ENCODE measurements at regions not wholly inside any gene's neighbourhood (a gene's known extent, or its start where the extent isn't known, plus 50 kb on each side); places are given as distances from the start of the nearest gene placed in this dataset.
"Not testable (repeated sequence)": the region's sequence is repeated elsewhere in the genome, so short reads cannot be mapped to it uniquely, and the experiment has no call there.

DNA sequence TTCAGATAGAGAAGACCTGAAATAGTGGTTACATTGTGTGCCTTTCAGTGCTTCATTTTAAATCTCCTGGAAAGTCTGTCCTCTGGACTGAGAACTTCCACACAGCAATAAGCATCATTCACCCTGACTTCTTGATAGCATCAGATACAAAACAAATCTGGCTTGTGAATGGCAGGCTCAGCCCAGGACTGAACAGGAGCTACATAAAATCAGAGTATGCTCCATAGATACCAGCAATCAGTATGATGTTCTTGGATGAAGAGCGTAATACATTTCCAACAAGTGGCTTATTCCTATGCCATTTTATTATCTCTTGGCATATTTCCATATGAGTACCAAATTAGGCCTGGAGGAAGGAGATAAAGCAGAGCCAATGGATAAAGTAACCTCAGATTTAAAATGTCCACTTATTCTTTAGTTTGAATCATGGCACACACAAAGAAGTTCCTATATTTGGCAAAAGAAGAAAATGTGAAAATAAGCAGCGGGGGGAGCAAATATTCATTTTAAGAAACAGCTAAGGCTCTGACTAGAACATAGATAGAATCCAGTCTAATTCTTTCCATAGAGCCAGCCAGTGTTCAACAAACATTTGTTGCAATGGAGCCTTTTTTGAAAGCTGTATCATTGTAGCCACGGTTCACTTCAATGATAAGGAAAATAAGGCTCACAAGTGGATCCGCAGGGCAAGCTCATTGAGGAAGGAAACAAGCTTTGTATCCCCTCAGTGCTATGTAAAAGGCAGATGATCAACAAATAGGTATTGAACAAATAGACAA is 230.8 kb upstream of the CHAC2 start:
- no peak for DNase-seq

DNA sequence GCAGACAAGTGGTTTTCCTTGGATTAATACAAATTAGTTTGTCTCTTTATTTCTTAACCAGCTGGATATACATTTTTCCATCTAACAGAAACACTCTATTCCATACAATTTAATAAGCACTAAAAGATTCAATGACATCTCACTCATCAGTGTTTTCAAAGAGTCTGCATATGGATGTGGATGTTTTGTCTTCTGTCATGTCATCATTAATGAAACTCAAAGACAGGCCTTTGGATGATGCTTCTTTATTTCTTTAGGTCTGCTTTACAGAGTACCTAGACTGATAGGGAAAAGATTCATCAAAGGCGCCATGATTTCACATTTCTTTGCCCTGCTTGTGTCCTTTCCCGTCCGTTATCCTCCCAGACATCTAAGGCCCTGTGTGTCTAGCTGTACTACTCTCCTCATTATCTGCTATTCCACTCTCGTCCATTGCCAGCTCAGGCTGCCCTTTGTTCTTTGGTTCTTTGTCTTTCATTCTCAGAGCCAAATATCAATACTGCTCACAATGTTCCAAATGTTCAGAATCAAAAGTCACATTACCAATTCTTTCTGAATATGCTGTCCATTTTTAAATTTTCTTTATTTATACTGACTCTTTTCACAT is 232.3 kb upstream of the CHAC2 start:
- no peak for DNase-seq

DNA sequence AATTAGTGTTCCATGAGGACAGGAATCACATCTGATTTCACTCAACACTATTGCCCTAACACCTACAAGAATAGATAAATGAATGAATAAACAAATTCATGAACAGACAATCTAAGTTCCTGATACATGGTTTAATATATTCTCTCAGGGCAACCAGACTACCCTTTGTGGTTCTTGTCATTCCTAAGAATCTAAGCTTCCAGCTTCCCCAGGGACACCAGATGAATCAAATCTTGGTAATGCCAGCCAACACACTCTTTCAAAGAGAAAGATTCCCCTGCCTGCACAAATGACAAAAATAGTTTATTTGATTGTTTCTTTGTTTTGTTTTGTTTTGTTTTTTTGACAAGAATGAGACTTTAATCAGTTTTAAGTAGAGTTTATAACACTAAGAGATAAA is 237.5 kb upstream of the CHAC2 start:
- DNase-seq: no peak

DNA sequence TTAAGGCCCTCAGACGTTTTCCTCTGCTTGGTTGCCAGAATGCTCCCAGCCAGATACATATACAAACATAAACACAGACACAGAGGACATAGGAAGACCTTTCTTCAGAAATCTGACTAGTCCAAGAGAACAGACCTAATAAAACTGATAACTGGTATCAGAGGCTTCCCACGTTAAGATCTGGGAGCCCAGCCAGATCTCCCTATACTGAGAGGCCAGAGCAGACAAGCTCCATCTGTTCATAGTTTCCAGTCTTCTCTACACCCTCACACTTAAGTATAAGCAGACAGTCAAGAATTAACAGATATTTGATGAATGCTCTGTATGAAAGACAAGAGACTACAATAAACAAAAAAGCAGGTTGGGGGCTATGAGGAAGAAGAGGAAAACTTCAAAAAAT is 240.5 kb upstream of the CHAC2 start:
- no peak for DNase-seq

DNA sequence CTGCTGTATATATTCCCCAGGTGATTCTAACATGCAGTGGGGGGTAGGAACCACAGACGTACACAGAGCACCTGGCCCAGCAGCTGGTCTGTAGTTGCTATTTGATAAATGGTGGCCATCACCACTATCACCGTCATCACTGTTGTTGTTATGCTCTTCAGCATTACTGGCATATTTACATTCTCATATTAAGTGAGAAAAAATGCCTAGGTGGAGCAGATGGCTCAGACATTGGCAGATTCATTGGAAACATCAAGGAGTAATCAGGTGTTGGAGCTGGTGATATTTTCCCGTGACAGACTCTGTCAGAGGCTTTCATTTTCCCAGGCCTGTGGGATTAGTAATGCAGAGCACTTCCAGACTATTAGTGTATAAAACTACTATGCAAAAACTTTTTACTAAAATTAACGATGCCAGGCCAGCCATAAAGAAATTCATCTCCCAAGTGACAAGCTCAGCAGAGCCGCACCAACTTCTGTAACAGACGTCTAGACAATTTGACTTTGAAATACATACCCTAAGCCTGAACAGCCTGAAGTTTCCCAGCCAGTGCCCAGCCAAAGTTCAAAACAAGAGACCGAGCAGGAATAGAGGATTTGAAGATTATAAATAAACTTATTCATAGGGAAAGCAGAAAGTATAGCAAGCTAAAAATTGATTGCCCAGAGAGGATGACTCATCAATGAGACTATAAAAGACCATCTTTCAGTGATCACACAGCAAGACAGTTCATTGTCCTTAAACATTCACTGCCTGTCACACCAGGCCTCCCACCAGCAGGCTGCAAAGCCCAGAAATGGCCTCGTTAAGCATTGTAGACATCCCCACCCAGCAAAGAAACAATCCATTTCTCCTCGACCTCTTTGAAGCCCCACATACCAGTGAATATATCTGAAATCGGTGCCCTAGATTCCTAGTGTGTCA is 247.4 kb upstream of the CHAC2 start:
- no peak for DNase-seq

DNA sequence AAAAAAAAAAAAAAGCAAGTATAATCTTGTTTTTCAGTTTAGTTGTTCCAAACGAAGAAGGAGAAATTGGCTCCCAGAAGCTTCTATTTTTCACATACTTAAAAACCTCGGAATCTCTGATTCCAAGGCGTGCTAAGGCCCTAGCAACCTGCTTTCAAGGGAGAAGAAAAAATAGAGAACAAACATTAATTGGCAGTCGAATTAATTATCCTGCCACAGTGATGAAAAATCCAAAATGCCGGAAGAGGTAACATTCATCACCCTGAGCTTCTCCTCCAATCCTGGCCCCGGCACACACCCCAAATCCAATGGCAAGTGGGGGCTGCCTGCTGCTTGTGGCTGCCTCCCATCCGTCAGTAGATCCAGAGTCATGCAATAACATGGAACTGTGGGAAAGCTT is 250.2 kb upstream of the CHAC2 start:
- DNase-seq: no peak

DNA sequence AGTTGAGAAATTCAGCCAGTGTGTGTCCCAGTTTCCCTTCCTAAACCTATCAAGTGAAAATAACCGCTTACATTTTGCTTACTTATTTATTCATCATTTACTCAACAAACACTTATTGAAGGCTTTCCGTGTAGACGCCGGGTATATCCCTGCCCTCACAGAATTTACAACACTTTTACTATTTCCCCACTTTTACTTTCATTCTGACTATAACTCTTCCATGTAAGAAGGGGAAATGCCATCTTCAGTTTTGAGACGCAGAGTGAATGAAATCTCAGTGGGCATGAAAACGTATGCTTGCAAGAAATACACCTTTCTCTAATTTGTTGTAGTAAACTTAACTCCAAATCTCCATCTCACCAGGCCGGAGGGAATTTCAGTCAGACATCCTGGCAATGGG is 251.0 kb upstream of the CHAC2 start:
- DNase-seq: no peak

DNA sequence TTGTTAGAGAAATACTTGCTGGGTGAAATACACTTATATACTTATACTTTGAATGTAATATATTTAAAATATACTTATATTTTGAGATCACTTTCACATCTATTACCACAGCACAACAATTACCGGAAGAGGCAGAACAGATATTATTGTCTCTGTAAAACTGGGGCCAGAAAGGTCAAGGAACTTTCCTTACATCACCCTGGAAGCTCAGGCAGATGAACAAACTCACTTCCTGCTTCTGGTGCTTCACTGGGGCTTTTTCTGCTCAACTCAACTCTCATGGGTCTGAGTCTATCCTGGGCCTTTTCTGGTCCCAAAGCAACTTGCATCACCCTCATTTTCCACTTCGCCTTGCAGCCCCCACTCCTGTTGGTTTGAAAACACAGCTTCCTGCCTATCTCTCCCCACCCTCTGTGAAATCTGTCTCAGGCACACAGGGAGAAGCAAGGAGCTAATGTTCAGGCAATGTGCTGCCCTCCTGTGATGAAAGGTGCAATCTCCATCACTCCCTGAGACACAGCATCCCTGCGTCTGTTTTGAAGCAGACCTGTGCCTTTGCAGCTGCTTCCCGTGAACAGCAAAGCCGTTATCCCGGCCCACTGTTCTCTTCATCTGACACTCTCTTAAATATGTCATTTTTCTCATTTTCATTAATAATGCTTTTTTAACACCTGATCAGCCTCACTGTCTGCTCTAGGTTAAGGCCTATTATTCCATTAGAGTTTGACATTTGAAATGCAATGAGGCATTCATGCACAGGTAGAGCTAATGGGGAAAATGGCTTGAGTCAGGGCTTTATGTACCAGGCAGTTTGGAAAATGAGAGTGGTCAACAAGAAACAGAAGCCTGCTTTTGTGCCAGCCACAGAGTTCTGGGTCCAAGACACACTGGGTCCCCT is 251.9 kb upstream of the CHAC2 start:
- no peak for DNase-seq

DNA sequence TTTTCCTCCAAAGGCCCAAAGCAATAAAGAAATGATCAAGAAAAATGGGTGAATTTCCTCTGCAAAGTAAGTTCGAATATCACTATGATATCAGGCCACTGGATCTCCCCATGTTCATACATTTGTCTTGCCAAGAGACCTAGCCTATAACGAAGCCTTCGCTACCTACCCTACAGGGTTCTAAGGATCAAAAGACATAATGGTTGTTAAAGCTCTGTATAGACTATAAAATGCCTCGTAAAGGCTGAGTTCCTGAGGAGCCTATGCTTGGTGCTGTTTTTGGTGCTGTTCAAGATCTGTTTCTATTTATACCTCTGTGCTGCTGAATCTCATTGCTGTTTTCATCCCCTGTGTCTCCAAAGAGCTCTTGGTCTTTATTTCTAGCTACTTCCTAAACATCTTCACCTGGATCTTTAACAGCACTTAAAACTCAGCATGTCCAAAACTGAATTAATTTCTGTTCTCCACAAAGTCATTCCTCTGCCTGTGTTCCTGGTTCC is 254.4 kb upstream of the CHAC2 start:
- DNase-seq: no peak

DNA sequence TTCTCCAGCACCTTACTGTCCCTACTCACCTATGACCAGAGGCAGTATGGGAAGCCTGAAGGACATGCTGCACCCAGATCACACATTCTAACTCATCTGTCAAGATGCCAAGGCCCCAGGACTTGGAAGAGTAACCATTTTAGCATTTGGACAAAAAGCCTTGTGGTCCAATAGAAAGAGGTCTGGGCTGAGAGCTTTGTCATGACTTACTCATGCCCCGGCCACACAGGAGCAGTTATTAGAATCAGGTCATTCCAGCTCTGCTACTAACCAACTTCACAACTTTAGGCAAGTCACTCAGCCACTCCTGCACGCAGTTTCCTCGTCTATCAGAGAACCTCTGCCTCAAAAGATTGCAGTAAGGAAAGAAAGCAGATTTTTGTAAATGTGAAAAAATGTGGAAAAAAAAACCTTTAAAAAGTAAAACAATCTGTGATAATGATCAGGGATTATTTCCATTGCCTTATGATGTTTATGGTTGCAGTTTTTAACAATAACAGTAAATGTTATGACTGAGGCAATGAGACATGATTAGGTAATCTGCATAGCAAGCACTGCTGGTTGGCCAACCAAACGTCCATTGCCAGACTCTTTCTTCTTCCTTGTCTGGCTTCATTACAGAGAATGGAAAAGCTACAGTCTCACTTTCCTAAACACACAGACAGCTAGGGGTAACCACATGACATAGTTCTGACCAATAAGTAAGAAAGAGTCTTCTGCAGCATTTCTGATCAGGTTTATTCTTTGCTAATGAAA is 255.4 kb upstream of the CHAC2 start:
- no peak for DNase-seq

DNA sequence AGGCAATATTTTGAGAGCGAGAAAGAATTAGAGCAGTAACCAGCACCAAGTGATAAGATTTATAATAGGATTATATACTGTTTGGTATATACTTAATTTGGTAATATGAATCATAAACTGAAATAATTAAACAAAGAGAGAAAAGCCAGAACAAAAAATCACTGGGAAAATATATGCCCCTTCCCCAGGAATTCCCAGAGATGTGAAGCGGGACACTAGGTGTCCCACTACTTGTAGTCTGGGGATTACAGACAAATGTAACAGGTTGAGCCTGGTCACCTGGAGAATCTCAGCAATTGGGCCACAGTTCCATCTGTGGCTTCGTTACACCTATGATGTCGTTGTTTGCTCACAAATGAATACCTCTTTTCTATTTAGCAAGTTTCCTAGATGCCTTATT is 256.1 kb upstream of the CHAC2 start:
- DNase-seq: no peak

DNA sequence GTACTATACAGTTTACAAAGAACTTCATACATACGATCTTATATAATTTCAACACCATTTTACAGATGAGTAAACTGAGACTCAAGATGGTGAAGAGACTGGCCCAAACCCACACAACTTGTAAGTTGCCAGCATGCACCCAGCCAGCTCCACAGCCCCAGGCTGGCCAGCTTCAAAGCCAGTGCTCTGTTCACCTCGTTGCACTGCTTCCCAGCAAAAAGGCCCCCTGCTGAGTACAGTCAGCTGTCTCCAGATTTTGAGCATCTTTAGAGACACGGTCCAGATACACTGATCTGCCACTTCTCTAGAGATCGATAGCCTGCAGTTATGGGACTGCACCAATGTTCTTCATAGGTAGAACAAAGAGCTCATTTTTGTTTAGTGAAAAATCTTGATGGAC is 257.2 kb upstream of the CHAC2 start:
- no peak for DNase-seq

DNA sequence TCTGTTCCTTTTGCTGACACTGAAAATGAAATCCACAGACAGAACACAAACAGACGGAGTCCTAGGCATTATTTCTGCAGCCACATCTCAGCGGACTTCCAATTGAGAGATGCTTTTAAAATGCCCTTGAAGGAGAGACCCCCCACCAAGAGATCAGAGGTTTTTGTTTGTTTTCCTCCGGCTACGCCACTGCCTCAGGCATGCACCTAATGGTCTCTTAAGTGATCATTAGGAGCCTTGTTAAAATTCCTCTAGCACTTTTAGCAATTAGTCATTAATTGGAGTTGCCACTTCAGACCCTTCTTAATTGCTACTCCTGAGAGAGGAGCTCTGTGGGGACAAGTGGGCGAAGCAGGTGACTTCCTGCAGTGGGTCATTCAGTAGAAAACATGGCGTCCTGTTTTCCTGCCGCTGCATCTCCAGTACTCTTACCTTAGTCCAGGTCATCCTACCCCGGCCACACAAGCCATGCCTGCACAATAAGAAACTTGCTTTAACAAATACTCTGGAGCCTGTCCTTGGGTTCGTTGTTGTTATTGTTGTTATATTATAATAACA is 257.7 kb upstream of the CHAC2 start:
- no peak for DNase-seq

DNA sequence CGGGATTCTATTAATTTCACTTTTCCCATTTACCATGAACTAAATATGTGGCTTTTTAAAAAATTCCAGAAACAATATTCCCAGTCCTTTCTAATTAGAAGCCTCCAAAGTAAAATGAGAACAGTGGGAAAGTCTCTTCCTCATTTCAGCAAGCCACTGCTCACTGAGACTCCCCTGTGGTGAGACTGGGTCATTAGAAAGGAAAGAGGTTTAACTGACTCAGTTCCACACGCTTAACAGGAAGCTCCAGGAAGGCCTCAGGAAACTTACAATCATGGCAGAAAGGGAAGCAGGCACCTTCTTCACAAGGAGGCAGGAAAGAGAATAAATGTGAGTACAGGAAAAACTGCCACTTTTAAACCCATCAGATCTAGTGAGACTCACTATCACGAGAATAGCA is 258.9 kb upstream of the CHAC2 start:
- no peak for DNase-seq

DNA sequence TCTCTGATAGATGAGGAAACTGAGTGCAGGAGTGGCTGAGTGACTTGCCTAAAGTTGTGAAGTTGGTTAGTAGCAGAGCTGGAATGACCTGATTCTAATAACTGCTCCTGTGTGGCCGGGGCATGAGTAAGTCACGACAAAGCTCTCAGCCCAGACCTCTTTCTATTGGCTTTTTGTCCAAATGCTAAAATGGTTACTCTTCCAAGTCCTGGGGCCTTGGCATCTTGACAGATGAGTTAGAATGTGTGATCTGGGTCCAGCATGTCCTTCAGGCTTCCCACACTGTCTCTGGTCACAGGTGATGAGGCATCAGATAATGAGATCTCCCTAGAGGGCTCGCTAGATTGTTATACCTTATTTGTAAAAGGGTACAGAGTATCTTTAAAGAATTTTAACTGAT is 260.5 kb upstream of the CHAC2 start:
- DNase-seq: not testable (repeated sequence)

DNA sequence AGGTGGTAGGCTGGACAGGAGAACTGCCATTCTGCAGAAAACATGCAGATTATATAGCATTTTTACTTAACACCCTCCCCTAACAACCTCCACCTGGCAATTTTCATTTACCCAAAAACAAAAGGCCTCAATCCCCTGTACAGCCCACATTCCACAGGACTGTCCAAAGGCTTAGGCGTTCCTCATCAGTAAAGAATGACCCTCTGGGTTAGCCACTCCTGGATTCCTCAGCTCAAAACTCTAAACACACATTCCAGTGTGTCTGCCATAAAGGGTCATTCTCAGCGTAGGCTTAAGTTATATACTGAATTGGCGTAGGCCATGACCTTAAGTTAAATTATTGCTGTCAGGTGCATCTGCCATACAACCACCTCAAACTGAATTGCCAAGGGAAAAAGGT is 261.8 kb upstream of the CHAC2 start:
- no peak for DNase-seq

DNA sequence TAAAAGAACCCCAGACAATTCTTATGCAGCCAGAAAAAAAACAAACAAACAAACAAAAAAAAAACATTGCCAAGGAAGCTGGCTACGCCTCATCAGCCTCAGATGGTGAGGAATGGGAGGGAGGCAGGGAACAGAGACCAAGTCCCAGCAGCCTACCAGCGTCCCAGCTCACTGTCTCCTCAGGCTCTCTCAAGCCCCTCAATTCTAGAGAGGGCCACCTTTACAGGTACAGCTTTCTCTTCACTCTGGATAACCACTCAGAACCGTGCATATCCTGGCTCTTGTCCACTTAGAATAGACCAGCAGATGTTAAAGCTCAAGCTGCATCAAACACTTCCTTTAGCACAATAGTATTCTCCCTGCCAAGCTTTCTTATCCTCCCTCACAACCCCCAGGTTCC is 263.1 kb upstream of the CHAC2 start:
- no peak for DNase-seq

DNA sequence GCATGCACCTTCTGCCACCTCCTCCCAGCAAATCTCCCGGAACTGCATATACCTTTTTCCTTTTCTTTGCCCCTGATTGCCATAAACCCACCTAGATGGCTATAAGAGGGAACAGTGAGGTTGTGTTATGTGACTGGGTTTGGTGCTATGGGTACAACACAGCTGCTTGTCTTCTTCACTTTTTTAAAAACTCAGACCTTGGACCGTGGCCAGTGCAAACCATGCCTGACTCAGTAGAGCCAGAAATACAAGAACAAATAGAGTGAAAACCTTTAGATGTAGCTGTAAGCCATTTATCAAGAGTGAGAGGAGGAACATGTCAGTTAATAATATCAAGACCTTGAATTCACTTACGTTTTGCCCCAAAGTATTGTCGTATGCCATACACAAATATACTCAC is 267.4 kb upstream of the CHAC2 start:
- DNase-seq: no peak

DNA sequence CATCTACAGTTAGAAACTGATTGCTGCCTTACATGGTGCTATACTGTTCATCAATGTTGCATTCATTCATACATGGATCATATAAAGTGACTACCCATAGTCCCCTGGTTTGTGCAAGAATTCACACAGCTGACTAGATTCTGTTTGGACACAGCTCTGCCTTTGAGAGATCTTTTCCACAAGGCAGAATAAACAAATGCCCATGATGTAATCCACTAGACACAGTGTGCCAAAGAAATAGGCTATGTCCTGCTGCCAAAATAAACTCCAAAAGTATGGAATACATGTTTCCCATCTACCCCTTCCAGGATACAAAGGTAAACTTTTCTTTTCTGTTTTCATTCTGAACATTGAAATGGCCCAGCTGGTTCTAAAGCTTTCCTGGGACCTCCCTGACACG is 269.4 kb upstream of the CHAC2 start:
- DNase-seq: no peak

DNA sequence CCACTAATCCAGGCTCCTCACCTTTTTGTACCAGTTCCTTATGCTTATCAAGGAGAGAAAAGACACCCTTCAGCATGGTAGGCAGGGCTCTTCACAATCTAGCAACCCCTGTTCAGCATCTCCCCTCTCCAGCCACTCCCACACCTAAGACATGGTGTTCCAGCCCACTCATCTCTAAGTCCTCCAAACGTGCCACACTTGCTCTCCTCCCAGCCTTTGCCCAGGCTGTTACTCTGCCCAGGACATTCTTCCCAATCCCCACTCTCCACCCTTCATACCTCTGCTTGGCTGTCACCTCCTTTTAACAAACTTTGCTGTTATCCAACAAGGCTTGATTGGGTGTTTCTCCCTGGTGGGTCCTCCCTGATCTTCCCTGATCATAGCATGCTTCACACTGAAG is 270.6 kb upstream of the CHAC2 start:
- no peak for DNase-seq

DNA sequence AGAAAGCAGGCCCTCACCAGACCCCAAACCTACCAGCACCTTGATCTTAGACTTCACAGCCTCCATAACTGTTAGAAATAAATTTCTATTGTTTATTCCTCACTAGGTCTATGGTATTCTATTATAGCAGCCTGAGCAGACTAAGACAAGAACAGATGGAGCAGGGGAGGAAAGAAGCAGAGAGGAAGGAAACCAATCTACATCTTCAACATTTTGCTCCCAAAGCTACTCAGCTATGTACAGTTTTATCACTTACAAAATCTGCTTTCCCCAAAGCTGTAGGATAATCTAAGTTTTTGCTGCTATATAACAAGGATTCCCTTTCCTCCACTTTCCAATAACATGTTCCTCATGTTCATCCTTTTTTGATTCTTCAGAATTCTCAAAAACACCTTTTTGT is 274.4 kb upstream of the CHAC2 start:
- DNase-seq: no peak

DNA sequence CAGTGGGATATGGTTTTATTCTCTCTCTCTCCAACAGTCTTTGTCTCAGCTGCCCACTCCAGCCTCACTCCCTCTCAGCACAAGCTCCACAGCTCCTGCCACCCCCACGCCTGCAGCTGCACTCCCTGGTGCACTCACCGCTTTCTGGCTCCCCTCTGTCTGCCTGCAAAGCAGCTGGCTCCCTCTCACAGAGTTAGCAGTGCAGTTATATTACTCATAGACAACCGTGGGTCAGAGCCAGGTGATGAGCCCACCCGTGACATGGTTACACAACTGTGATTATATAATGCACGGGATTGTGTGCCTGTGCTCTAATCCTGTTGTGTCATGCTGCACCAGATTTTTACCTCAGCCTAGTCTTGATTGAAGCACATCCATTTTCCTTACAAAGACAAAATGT is 276.9 kb upstream of the CHAC2 start:
- DNase-seq: no peak

Measured in activated CD4-positive, alpha-beta T cell treated with anti-CD3 and anti-CD28 coated beads for 48 hours (primary cell).